Effector memory CD8-positive, alpha-beta T cell (primary cell): ENCODE measurements at regions not wholly inside any gene's neighbourhood (a gene's known extent, or its start where the extent isn't known, plus 50 kb on each side); places are given as distances from the start of the nearest gene placed in this dataset.

Source experiments
- ATAC-seq: fragments of 150-1000 bp; cut with Tn5 transposase; replicated peaks from 2 replicates; pipeline ENCODE4 v1.10.0; 2021; ENCODE audit warnings: mild to moderate bottlenecking, moderate library complexity
- DNase-seq, 3 experiments: peaks; one replicate each; pipeline ENCODE4 v3.0.0; 2021
- H3K27ac Mint-ChIP-seq, 2 donors: one replicate each; pipeline ENCODE4 v1.8.0; 2022; ENCODE audit warnings: mild to moderate bottlenecking in 2 of 2, mixed read lengths in 2 of 2, moderate library complexity in 2 of 2
- H3K27me3 Mint-ChIP-seq, 2 donors: one replicate each; pipeline ENCODE4 v1.8.0; 2022; ENCODE audit warnings: mixed read lengths in 2 of 2
- H3K36me3 Mint-ChIP-seq: one replicate; pipeline ENCODE4 v1.8.0; 2022; ENCODE audit warnings: mild to moderate bottlenecking, moderate library complexity, mixed read lengths; ENCODE audit not compliant: insufficient read depth
- H3K4me1 Mint-ChIP-seq, 2 donors: one replicate each; pipeline ENCODE4 v1.8.0; 2022; ENCODE audit warnings: low read depth in 2 of 2, mixed read lengths in 2 of 2
- H3K4me3 Mint-ChIP-seq, 2 donors: one replicate each; pipeline ENCODE4 v1.8.0; 2022; ENCODE audit warnings: mild to moderate bottlenecking in 2 of 2, mixed read lengths in 2 of 2, moderate library complexity in 2 of 2
- H3K9me3 Mint-ChIP-seq, 2 donors: one replicate each; pipeline ENCODE4 v1.8.0; 2022; ENCODE audit warnings: mixed read lengths in 2 of 2

DNA sequence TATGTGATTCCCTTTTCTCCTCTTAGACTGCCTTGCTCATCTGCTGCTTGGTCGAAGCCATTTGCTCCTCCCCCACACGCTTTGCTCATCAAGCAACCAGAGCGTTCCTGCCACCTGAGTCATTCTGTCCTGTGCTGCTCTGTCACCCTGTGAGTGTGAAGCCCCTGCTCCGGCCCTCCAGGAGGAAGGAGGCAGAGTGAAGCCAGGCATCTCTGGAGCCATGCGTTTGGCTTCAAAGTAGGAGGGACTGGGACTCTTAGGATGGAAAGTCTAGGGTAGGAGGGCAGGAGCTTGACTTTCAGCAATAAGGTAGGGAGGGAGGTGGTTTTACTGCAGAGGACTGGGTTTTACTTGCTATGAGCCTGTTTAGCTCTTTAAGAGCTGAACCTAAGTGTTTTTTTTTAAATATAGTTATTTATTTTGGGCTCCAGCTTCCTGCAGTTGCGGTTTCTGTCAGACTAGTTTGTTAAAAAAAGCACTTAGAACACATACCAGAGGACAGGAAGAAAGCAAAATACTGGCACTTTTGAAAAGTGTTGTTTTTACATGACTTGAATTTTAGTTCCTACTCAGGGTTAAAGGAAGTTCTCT, 63.6 kb downstream of the SPINK2 start:
- H3K9me3 Mint-ChIP-seq: no peaks in the 10 kb centered on the region
- peak overlapping the region; percentile 94 for H3K27ac Mint-ChIP-seq
- ATAC-seq (peak; percentile 81), DNase-seq (peak; percentile 23 to 47 (median 32))
- H3K36me3 Mint-ChIP-seq: no peaks in the 10 kb centered on the region
- no peaks in the 10 kb centered on the region for H3K27me3 Mint-ChIP-seq
- H3K4me1 Mint-ChIP-seq: peaks cover 33 to 50% of the 10 kb centered on the region in 2 donors
- peak overlapping the region; percentile 81 to 84 for H3K4me3 Mint-ChIP-seq

DNA sequence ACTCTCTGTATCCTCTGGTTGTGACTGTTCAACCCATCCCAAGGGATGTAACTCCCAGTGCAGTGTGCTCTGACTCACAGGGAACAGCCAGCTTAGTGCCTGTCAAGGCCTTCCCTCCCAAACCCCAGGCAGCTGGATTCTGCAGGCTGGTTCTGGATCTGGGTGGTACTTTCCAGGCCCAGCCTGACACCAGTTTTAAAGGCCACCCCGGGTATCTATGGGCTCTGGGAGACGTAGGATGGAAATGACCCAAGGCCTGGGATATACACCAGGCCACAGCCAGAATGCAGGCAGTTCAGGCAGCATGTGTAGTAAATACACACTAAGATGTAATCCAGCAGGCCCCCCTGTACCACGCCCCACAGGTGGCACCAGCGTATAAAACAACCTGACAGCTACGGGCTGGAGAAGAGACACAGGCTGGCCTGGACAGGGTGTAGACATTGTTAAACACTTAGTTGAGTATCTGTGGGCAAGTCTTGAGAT, 64.2 kb downstream of the SPINK2 start:
- Mint-ChIP-seq H3K36me3 (no peaks in the 10 kb centered on the region), H3K27me3 (no peaks in the 10 kb centered on the region), H3K4me3 (peak overlapping the region; percentile 81 to 84), H3K4me1 (peaks cover 30 to 44% of the 10 kb centered on the region in 2 donors), H3K27ac (peak overlapping the region; percentile 94), H3K9me3 (no peaks in the 10 kb centered on the region)
- DNase-seq: peak; percentile 6 to 30 (median 9)
- ATAC-seq: peak; percentile 63

DNA sequence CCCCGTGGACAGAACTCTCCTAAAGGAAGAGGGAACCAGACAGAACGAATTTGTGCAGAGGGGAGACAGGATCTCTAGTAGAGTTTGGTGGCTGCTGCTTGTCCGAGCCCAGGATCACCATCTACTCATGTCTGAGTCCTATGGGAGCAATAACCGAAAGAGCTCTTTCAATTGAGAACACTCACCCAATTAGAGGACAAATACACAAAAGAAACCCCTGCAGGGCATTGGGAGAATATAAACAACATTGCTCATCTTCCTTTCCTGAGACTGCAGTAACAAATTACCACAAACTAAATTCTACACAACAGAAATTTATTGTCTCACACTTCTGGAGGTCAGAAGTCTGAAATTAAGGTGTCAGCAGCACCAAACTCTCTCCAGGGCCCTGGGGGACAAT, 65.6 kb downstream of the SPINK2 start:
- no peaks in the 10 kb centered on the region for H3K9me3 Mint-ChIP-seq
- ATAC-seq (no peak), DNase-seq (no peak)
- peaks cover 30 to 39% of the 10 kb centered on the region in 2 donors for H3K4me1 Mint-ChIP-seq
- no peaks in the 10 kb centered on the region for H3K27me3 Mint-ChIP-seq
- H3K27ac Mint-ChIP-seq: peak overlapping the region; percentile 94
- no peaks in the 10 kb centered on the region for H3K36me3 Mint-ChIP-seq
- no peak overlapping the region for H3K4me3 Mint-ChIP-seq

DNA sequence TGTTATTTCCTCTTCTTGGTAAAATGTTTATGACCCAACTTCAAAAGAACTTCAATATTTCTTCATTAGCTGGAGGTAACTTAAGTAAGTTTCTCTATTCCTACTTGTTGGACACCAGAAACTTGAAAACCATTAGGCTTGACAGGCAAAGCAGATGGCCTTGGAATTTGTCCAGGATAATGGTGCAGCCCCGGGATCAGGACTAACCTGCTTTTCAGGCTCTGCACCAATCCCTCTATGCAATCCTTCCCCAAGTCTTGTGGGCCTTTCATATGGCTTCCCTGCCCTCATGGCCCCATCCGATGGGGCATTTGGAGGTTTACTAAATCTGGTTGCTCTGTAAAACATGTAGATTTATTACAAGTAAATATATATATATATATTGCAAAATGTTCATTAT, 68.5 kb downstream of the SPINK2 start:
- Mint-ChIP-seq H3K4me1 (peaks cover 15 to 28% of the 10 kb centered on the region in 2 donors), H3K4me3 (no peak overlapping the region), H3K27me3 (no peaks in the 10 kb centered on the region), H3K27ac (no peak overlapping the region), H3K9me3 (peaks cover 0 to 1% of the 10 kb centered on the region in 2 donors), H3K36me3 (no peaks in the 10 kb centered on the region)
- ATAC-seq (no peak), DNase-seq (no peak)

DNA sequence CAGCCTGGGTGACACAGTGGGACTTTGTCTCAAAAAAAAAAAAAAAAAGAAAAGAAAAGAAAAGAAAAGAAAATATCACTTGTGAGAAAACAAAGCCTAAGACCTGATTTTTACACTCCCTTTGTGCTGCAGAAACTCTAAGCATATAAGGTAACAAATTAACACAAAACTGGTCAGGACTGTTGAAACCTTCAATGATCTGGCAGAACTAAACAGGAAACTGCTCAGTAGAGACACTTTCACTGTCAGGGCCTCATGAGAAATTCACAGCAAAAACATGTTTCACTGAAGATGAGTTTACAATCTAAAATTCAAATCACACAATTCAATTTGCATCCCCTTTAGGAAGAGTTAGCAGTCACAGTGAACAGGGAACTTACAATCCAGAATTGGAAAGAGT, 69.1 kb upstream of the HOPX start:
- Mint-ChIP-seq H3K27me3 (no peaks in the 10 kb centered on the region), H3K9me3 (peaks cover 0 to 1% of the 10 kb centered on the region in 2 donors), H3K4me3 (no peak overlapping the region), H3K4me1 (peaks cover 2 to 4% of the 10 kb centered on the region in 2 donors), H3K36me3 (no peaks in the 10 kb centered on the region), H3K27ac (no peak overlapping the region)
- no peak for DNase-seq
- ATAC-seq: no peak

DNA sequence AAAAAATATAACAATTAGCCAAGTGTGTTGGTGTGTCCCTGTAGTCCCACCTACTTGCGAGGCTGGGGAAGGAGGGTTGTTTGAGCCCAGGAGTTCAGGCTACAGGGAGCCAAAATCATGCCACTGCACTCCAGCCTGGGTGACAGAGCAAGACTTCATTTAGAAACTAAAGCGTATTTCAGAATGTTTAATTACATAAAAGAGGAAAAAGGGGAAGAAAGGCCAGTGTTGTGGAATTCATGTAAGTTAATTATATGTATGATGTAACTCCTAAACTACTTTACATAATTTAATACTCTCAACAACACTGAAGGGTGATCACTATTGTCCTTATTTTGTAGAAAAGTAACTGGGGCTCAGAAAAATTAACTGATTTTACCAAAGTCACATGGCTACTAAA, 67.2 kb upstream of the HOPX start:
- Mint-ChIP-seq H3K36me3 (no peaks in the 10 kb centered on the region), H3K27me3 (no peaks in the 10 kb centered on the region), H3K4me1 (peaks cover 2 to 4% of the 10 kb centered on the region in 2 donors), H3K9me3 (peaks cover 0 to 1% of the 10 kb centered on the region in 2 donors), H3K4me3 (no peak overlapping the region), H3K27ac (no peak overlapping the region)
- no peak for ATAC-seq
- no peak for DNase-seq

DNA sequence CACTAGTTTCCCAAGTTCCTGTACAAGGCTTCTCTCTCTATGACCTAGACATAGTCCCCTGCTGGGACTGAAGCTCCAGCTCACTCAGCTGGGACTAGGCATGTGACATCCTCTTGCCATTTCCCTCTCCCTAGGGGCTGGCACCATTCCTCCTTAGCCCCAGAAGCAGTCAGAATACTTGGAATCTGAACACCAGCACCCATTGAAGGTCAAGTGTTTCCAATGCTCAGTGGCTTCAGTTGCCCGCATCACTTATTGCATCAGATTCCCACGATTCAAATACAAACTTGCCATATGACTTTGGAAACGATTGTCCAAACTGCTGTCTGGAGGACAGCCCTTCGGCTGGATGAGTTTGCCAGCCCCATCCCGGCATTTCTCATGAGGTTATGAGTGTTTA, 65.5 kb upstream of the HOPX start:
- H3K36me3 Mint-ChIP-seq: no peaks in the 10 kb centered on the region
- no peaks in the 10 kb centered on the region for H3K27me3 Mint-ChIP-seq
- ATAC-seq: no peak
- DNase-seq: no peak
- H3K27ac Mint-ChIP-seq: no peak overlapping the region
- peaks cover 2 to 4% of the 10 kb centered on the region in 2 donors for H3K4me1 Mint-ChIP-seq
- H3K9me3 Mint-ChIP-seq: peaks cover 0 to 1% of the 10 kb centered on the region in 2 donors
- no peak overlapping the region for H3K4me3 Mint-ChIP-seq

DNA sequence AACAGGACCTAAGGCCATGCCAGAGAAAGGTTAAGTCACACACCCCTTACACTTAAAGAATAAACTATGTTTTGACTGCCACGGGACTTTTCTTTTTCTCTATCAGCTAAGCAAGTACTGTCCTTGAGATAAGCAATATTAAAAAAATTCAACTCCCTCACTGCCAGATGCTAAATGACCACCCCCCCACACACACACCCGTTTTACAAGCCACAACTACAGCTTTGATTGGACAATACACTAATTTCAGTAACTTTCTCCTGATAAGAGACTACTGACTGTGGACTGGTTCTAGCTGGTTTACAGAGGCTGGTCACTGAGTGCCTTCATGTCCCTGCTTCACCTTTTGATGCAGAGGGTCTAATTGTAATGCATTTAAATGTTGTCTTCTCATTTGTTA, 63.9 kb upstream of the HOPX start:
- Mint-ChIP-seq H3K27ac (no peak overlapping the region), H3K4me1 (no peaks in the 10 kb centered on the region), H3K4me3 (no peak overlapping the region), H3K9me3 (no peaks in the 10 kb centered on the region), H3K27me3 (no peaks in the 10 kb centered on the region), H3K36me3 (no peaks in the 10 kb centered on the region)
- ATAC-seq (no peak), DNase-seq (no peak)

DNA sequence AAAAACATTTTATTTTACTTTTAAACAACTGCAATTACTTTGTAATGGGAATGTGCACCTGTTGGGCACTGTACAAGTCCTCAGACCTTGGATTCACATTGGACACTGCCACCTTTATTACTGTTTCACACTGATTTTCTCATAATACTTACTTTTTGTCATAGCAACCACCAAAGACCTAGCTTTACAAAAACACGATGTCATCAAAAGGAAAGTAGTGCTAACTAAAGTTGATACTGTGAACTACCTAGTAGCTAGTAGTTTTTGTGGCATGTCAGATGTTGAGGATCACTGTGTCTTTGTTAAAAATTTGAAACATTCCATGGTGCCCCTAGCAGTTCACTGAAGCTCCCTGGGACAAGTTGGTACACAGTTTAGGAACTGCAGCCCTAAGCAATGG, 62.9 kb upstream of the HOPX start:
- ATAC-seq: no peak
- H3K36me3 Mint-ChIP-seq: no peaks in the 10 kb centered on the region
- no peaks in the 10 kb centered on the region for H3K9me3 Mint-ChIP-seq
- no peak overlapping the region for H3K27ac Mint-ChIP-seq
- no peak for DNase-seq
- no peaks in the 10 kb centered on the region for H3K27me3 Mint-ChIP-seq
- H3K4me1 Mint-ChIP-seq: peaks cover 0 to 3% of the 10 kb centered on the region in 2 donors
- H3K4me3 Mint-ChIP-seq: no peak overlapping the region

DNA sequence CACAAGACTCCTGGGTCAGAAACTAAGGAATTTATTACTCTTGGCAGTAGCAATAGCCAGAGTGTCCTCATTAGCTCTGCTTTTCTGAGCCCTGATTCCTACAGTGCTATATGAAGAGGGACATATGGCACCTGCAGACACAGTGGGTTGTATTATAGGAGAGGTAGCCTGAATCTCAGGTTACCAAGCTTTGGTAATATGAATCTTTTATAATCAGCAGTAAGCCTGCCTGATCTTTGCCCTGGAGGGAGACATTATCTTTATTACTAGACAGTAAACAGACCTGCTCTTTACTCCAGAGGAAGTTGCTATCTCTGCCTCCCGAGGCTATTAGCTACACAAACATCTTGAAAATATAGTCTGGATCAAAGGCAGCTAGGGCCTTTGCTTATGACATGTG, 62.5 kb upstream of the HOPX start:
- Mint-ChIP-seq H3K4me3 (no peak overlapping the region), H3K27ac (no peak overlapping the region)
- DNase-seq: no peak

DNA sequence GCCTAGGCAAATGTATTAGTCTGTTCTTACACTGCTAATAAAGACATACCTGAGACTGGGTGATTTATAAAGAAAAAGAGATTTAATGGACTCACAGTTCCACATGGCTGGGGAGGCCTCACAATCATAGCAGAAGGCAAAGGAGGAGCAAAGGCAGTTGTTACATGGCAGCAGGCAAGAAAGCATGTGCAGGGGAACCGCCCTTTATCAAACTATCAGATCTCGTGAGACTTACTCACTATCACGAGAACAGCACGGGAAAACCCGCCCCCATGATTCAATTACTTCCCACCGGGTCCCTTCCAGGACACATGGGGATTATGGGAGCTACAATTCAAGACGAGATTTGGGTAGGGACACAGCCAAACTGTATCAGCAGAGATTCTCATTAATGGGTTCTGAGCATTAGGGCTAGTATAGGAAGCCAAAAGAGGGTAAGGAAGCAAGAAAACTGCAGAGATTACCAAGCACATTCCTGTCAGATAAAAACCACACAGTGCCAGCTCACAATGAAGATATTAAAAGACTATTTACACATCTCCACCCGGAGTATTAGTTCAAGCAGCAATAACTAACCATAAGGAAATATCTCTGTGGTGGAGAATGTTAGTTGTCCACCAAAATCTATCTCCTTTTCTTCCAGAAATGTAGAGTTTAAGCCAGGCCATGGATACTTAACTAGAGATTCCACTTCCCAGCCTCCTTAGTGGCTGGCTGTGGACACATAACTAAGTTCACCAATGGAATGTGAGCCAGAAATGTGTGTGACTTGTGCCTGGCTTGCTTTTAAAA, 61.2 kb upstream of the HOPX start:
- H3K4me1 Mint-ChIP-seq: peaks cover 0 to 3% of the 10 kb centered on the region in 2 donors
- no peaks in the 10 kb centered on the region for H3K36me3 Mint-ChIP-seq
- no peaks in the 10 kb centered on the region for H3K27me3 Mint-ChIP-seq
- ATAC-seq (no peak), DNase-seq (no peak)
- no peaks in the 10 kb centered on the region for H3K9me3 Mint-ChIP-seq
- no peak overlapping the region for H3K27ac Mint-ChIP-seq
- H3K4me3 Mint-ChIP-seq: no peak overlapping the region

More for the DNA sequence above, 62.5 kb upstream of the HOPX start:
- peaks cover 0 to 3% of the 10 kb centered on the region in 2 donors for H3K4me1 Mint-ChIP-seq
- no peaks in the 10 kb centered on the region for H3K27me3 Mint-ChIP-seq
- H3K36me3 Mint-ChIP-seq: no peaks in the 10 kb centered on the region
- H3K9me3 Mint-ChIP-seq: no peaks in the 10 kb centered on the region
- ATAC-seq: no peak

DNA sequence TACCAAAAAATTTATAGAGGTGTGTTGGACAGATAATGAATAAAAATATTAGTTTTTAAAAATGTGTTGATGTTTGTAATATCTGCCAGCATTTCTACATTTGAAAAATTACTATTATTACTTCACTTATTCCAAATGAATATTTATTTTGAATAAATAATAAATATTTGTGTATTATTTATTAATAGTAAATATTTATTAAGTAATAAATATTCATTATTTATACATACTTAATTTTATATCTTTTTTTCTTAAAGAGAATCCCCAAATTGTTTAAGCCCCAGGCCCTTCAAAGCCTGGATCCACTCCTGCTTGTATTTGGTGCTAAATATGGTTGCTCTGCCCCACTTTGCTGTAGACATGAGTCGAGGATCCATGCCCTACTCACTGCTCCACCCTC, 60.5 kb upstream of the HOPX start:
- no peak overlapping the region for H3K27ac Mint-ChIP-seq
- ATAC-seq (no peak), DNase-seq (no peak)
- H3K4me1 Mint-ChIP-seq: peaks cover 0 to 3% of the 10 kb centered on the region in 2 donors
- no peaks in the 10 kb centered on the region for H3K9me3 Mint-ChIP-seq
- no peak overlapping the region for H3K4me3 Mint-ChIP-seq
- no peaks in the 10 kb centered on the region for H3K36me3 Mint-ChIP-seq
- H3K27me3 Mint-ChIP-seq: no peaks in the 10 kb centered on the region

DNA sequence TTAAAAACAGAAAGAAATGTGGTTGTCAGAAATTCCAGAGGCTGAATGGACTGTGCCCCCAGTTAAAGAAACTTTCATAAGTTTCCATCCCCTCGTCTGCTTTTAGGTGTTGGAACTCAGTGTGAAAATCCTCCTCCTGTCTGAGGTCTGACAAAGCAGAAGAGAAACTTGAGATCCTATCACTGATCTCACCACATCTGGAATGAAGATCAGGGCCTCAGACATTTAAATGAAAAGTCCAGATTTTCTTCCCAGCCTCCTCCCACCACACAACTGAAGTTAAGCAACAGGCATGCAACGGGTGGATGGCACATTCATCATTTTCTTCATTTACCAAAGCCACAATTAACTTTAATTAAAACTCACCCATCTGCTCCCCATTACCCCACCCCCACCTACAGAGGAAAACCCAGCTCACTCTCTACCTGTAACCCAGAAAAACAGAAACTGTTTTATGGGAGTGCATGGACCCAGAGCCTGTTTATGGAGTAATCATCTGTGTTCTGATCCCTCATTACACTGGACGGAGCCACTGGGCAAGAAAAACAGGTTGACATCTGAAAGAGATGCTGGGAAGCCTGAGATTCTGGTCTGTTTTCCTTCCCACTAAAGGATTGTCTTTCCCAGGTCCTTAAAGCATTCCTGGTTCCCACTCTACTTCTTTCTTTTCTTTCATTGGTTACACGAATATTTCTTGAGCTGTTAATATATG, 58.1 kb upstream of the HOPX start:
- Mint-ChIP-seq H3K4me3 (no peak overlapping the region), H3K9me3 (no peaks in the 10 kb centered on the region), H3K27ac (no peak overlapping the region), H3K36me3 (no peaks in the 10 kb centered on the region), H3K4me1 (peaks cover 0 to 3% of the 10 kb centered on the region in 2 donors), H3K27me3 (no peaks in the 10 kb centered on the region)
- no peak for DNase-seq
- ATAC-seq: no peak
